ENCODE measurements at regions not wholly inside any gene's neighbourhood (a gene's known extent, or its start where the extent isn't known, plus 50 kb on each side); places are given as distances from the start of the nearest gene placed in this dataset.

DNA sequence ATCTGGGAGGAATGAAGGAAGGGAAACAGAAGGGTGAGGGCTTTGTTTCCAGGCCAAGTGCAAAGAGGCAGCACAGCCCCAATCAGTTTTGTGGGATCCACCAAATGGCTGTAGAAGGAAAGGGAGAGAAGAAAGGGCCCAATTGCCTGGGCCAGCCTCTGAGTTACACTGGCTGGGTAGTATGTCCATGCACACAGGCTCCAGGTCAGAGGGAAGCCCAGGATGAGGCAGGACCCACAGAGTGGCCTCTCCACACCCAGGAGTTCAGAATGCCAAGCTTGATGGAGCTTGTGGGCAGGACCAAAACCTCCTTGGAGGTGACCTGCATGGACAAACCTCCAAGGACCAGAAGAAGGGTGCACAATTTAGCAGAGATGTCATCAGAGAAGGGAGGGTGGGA, 178.2 kb upstream of the TSHZ3 start:
- Histone ChIP-seq H3K4me3 (ENCODE audit: low read depth, low read length) (no peak overlapping the region), H3K27ac (ENCODE audit: low read depth, low read length) (no peak overlapping the region), H3K79me2 (ENCODE audit: control insufficient read depth, insufficient read depth, low read length, unreplicated experiment) (no peaks in the 10 kb centered on the region), H3K27me3 (ENCODE audit: insufficient read depth, low read length) (no peaks in the 10 kb centered on the region), H3K4me1 (ENCODE audit: control insufficient read depth, insufficient read depth, low read length, unreplicated experiment) (no peaks in the 10 kb centered on the region), H2AFZ (ENCODE audit: low read length, unreplicated experiment) (no peak overlapping the region), H3K36me3 (ENCODE audit: insufficient read depth, low read length) (no peaks in the 10 kb centered on the region)

GRCh38 chr19:31528261-31528660, 179.0 kb upstream of the TSHZ3 start:
- no peak overlapping the region for H3K4me3 ChIP-seq (ENCODE audit: low read depth, low read length)

GRCh38 chr19:31529121-31529520, 179.9 kb upstream of the TSHZ3 start:
- no peaks in the 10 kb centered on the region for H3K4me1 ChIP-seq (ENCODE audit: control insufficient read depth, insufficient read depth, low read length, unreplicated experiment)
- no peak overlapping the region for H2AFZ ChIP-seq (ENCODE audit: low read length, unreplicated experiment)

More at GRCh38 chr19:31528261-31528660, 179.0 kb upstream of the TSHZ3 start:
- no peaks in the 10 kb centered on the region for H3K27me3 ChIP-seq (ENCODE audit: insufficient read depth, low read length)
- H3K27ac ChIP-seq (ENCODE audit: low read depth, low read length): no peak overlapping the region
- H3K36me3 ChIP-seq (ENCODE audit: insufficient read depth, low read length): no peaks in the 10 kb centered on the region
- no peak overlapping the region for H2AFZ ChIP-seq (ENCODE audit: low read length, unreplicated experiment)
- H3K4me1 ChIP-seq (ENCODE audit: control insufficient read depth, insufficient read depth, low read length, unreplicated experiment): no peaks in the 10 kb centered on the region
- H3K79me2 ChIP-seq (ENCODE audit: control insufficient read depth, insufficient read depth, low read length, unreplicated experiment): no peaks in the 10 kb centered on the region

GRCh38 chr19:31530781-31531180, 181.5 kb upstream of the TSHZ3 start:
- no peak overlapping the region for H3K27ac ChIP-seq (ENCODE audit: low read depth, low read length)
- no peak overlapping the region for H3K4me3 ChIP-seq (ENCODE audit: low read depth, low read length)
- H3K4me1 ChIP-seq (ENCODE audit: control insufficient read depth, insufficient read depth, low read length, unreplicated experiment): no peaks in the 10 kb centered on the region
- H2AFZ ChIP-seq (ENCODE audit: low read length, unreplicated experiment): no peak overlapping the region
- no peaks in the 10 kb centered on the region for H3K36me3 ChIP-seq (ENCODE audit: insufficient read depth, low read length)
- no peaks in the 10 kb centered on the region for H3K27me3 ChIP-seq (ENCODE audit: insufficient read depth, low read length)
- no peaks in the 10 kb centered on the region for H3K79me2 ChIP-seq (ENCODE audit: control insufficient read depth, insufficient read depth, low read length, unreplicated experiment)

More at GRCh38 chr19:31529121-31529520, 179.9 kb upstream of the TSHZ3 start:
- H3K36me3 ChIP-seq (ENCODE audit: insufficient read depth, low read length): no peaks in the 10 kb centered on the region
- no peak overlapping the region for H3K27ac ChIP-seq (ENCODE audit: low read depth, low read length)
- H3K27me3 ChIP-seq (ENCODE audit: insufficient read depth, low read length): no peaks in the 10 kb centered on the region
- no peak overlapping the region for H3K4me3 ChIP-seq (ENCODE audit: low read depth, low read length)
- no peaks in the 10 kb centered on the region for H3K79me2 ChIP-seq (ENCODE audit: control insufficient read depth, insufficient read depth, low read length, unreplicated experiment)

DNA sequence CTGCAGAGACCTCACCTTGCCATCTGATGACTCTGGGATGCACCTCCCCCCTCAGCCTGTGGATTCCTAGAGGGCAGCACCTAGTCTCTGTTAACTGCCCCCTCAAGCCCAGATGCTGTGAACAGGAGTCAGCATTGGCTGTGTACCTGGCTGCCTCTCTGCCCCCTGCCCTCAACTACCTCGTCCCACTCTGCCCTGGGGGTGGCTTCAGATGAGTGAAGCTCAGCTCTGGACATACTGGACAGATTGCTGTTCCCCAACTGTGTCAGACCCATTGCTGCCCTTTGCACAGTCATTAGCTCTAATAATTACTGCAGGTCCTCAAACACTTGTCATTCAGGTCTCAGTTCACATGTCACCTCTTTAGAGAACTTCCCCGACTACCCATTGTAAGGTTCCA, 182.1 kb upstream of the TSHZ3 start:
- no peak overlapping the region for H3K4me3 ChIP-seq (ENCODE audit: low read depth, low read length)
- no peaks in the 10 kb centered on the region for H3K4me1 ChIP-seq (ENCODE audit: control insufficient read depth, insufficient read depth, low read length, unreplicated experiment)
- H3K36me3 ChIP-seq (ENCODE audit: insufficient read depth, low read length): no peaks in the 10 kb centered on the region
- H3K27ac ChIP-seq (ENCODE audit: low read depth, low read length): no peak overlapping the region
- no peaks in the 10 kb centered on the region for H3K27me3 ChIP-seq (ENCODE audit: insufficient read depth, low read length)
- no peak overlapping the region for H2AFZ ChIP-seq (ENCODE audit: low read length, unreplicated experiment)
- no peaks in the 10 kb centered on the region for H3K79me2 ChIP-seq (ENCODE audit: control insufficient read depth, insufficient read depth, low read length, unreplicated experiment)

- H3K36me3 ChIP-seq (ENCODE audit: insufficient read depth, low read length): no peaks in the 10 kb centered on the region
- H3K27ac ChIP-seq (ENCODE audit: low read depth, low read length): no peak overlapping the region
- H3K79me2 ChIP-seq (ENCODE audit: control insufficient read depth, insufficient read depth, low read length, unreplicated experiment): no peaks in the 10 kb centered on the region
- no peaks in the 10 kb centered on the region for H3K4me1 ChIP-seq (ENCODE audit: control insufficient read depth, insufficient read depth, low read length, unreplicated experiment)
- H2AFZ ChIP-seq (ENCODE audit: low read length, unreplicated experiment): no peak overlapping the region
- H3K27me3 ChIP-seq (ENCODE audit: insufficient read depth, low read length): no peaks in the 10 kb centered on the region
- H3K4me3 ChIP-seq (ENCODE audit: low read depth, low read length): no peak overlapping the region
Measured at GRCh38 chr19:31532034-31532433, 182.8 kb upstream of the TSHZ3 start.

- Histone ChIP-seq H3K79me2 (ENCODE audit: control insufficient read depth, insufficient read depth, low read length, unreplicated experiment) (no peaks in the 10 kb centered on the region), H3K27ac (ENCODE audit: low read depth, low read length) (no peak overlapping the region), H2AFZ (ENCODE audit: low read length, unreplicated experiment) (no peak overlapping the region), H3K4me3 (ENCODE audit: low read depth, low read length) (no peak overlapping the region), H3K27me3 (ENCODE audit: insufficient read depth, low read length) (no peaks in the 10 kb centered on the region), H3K4me1 (ENCODE audit: control insufficient read depth, insufficient read depth, low read length, unreplicated experiment) (no peaks in the 10 kb centered on the region), H3K36me3 (ENCODE audit: insufficient read depth, low read length) (no peaks in the 10 kb centered on the region)
Measured at GRCh38 chr19:31533114-31533513, 183.9 kb upstream of the TSHZ3 start.

DNA sequence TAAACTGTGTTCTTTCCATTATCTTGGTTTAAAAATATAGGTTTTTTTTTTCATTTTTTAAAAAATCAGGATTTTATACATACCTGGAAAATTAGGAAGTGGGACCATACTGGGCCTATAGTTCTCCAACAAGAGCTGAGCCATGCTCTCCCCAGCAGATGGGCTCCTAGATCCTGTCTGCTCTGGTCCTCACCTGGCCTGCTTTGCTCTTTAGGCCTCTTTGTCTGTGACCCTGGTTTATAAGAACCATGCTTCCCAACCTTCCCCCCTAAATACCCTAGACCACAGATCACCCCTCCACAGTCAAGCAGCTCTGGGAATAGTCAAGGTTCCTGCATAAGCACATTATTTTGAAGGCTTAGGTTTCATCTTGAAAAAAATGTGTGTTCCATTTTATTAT, 185.0 kb upstream of the TSHZ3 start:
- Histone ChIP-seq H3K4me3 (ENCODE audit: low read depth, low read length) (no peak overlapping the region), H2AFZ (ENCODE audit: low read length, unreplicated experiment) (no peak overlapping the region), H3K79me2 (ENCODE audit: control insufficient read depth, insufficient read depth, low read length, unreplicated experiment) (no peaks in the 10 kb centered on the region), H3K4me1 (ENCODE audit: control insufficient read depth, insufficient read depth, low read length, unreplicated experiment) (no peaks in the 10 kb centered on the region), H3K27ac (ENCODE audit: low read depth, low read length) (no peak overlapping the region), H3K36me3 (ENCODE audit: insufficient read depth, low read length) (no peaks in the 10 kb centered on the region), H3K27me3 (ENCODE audit: insufficient read depth, low read length) (no peaks in the 10 kb centered on the region)

DNA sequence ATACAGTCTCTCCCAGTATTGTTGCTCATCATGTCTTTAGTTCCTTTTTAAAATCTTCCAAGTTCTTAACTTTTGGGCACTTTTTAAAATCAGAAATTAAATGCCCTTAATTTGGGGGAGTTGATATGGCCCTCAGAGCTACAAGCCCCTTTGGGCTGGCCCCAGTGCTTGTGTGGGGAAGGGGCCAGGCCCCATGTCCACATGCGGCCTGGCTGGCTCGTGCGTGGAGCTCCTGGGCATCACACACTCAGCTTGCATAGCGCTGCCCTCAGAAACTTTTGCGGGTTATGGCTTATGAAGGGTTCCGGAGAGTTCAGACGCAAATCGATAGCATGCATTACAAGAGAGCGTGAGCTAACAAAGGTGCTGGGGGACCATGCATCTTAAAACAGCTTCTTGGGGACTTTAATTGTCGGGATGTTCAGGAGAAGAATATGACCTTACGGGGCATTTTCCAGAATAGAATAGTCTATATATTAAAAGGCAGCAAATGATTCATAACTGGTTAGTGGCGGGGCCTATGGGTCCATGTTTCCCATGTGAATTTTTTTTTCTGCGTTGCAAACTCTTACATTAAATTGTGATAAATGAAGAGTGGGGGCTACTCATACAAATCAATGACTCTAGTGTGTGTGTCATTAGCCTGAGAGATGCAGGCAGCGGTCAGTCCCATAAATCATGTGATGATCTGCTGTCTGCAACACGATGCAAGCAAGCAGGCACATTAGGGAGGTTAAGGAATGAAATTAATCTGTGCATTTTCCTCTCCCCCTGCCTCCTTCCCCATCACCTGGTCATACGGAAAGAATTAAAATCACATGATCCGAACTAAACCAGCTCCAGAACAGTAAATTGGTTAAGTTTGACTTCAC, 185.8 kb upstream of the TSHZ3 start:
- no peaks in the 10 kb centered on the region for H3K79me2 ChIP-seq (ENCODE audit: control insufficient read depth, insufficient read depth, low read length, unreplicated experiment)
- H3K27me3 ChIP-seq (ENCODE audit: insufficient read depth, low read length): no peaks in the 10 kb centered on the region
- no peaks in the 10 kb centered on the region for H3K4me1 ChIP-seq (ENCODE audit: control insufficient read depth, insufficient read depth, low read length, unreplicated experiment)
- H3K4me3 ChIP-seq (ENCODE audit: low read depth, low read length): no peak overlapping the region
- no peaks in the 10 kb centered on the region for H3K36me3 ChIP-seq (ENCODE audit: insufficient read depth, low read length)
- no peak overlapping the region for H2AFZ ChIP-seq (ENCODE audit: low read length, unreplicated experiment)
- no peak overlapping the region for H3K27ac ChIP-seq (ENCODE audit: low read depth, low read length)

DNA sequence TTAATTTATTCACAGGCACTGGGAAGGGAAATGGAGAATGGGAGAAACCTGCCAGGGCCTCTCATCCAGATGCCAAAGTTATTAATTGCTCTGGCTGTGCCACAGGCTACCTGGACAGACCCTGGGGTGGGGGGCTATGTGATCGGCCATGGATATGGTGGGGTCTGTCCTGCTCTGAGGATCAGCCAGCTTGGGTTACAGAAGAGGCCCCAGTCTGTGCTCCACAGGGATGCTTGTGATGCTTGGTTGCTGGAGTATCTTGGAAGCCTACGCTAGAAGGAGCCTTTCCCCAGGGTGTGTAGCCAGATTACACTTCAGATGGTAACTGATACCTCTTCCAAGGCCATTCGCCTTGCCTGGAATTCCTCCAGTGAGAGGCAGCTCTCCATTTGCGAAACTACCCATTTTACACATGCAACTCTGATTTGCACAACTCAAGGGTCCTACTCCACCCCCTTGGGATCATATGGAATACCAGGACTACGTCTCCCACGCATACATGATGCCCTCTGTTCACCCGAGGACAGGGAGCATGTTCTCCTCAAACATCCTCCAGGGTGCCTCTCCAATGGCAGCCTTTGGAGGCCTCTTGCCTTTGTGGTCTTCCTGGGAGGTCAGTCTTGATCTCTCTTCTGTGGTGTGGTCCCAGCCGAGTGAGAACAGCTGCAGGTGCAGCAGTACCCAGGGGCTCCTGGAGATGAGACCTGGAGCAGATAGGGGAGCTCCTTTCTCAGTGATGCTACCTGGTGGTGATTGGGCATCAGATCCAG, 186.6 kb upstream of the TSHZ3 start:
- H2AFZ ChIP-seq (ENCODE audit: low read length, unreplicated experiment): no peak overlapping the region
- H3K4me1 ChIP-seq (ENCODE audit: control insufficient read depth, insufficient read depth, low read length, unreplicated experiment): no peaks in the 10 kb centered on the region
- no peak overlapping the region for H3K4me3 ChIP-seq (ENCODE audit: low read depth, low read length)
- no peaks in the 10 kb centered on the region for H3K79me2 ChIP-seq (ENCODE audit: control insufficient read depth, insufficient read depth, low read length, unreplicated experiment)
- no peaks in the 10 kb centered on the region for H3K27me3 ChIP-seq (ENCODE audit: insufficient read depth, low read length)
- H3K27ac ChIP-seq (ENCODE audit: low read depth, low read length): no peak overlapping the region
- H3K36me3 ChIP-seq (ENCODE audit: insufficient read depth, low read length): no peaks in the 10 kb centered on the region

DNA sequence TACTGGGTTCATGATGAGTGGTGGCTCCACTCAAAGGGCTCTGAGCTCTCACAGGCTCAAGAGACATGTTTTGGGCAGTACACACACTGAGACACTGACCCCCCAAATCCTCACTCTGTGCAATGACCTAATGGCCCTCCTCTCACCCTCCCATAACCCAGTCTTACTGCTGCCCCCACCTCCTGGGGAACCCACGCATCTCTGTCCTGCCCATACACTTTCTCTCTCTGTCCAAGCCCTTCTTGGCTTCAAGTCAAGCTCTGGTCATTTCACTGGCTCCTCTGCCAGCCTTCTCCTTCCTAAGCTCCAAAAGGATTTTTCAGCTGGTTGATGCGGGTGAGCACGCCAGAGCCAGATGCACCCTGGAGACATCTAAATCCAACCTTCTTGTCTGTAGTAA, 187.9 kb upstream of the TSHZ3 start:
- Histone ChIP-seq H3K27me3 (ENCODE audit: insufficient read depth, low read length) (no peaks in the 10 kb centered on the region), H3K4me3 (ENCODE audit: low read depth, low read length) (no peak overlapping the region), H3K79me2 (ENCODE audit: control insufficient read depth, insufficient read depth, low read length, unreplicated experiment) (no peaks in the 10 kb centered on the region), H2AFZ (ENCODE audit: low read length, unreplicated experiment) (no peak overlapping the region), H3K27ac (ENCODE audit: low read depth, low read length) (no peak overlapping the region), H3K36me3 (ENCODE audit: insufficient read depth, low read length) (no peaks in the 10 kb centered on the region), H3K4me1 (ENCODE audit: control insufficient read depth, insufficient read depth, low read length, unreplicated experiment) (no peaks in the 10 kb centered on the region)

All from ACC112 (cell line).